ENCODE measurements at regions not wholly inside any gene's neighbourhood (a gene's known extent, or its start where the extent isn't known, plus 50 kb on each side); places are given as distances from the start of the nearest gene placed in this dataset.
"Not testable (repeated sequence)": the region's sequence is repeated elsewhere in the genome, so short reads cannot be mapped to it uniquely, and the experiment has no call there.

- H3K27me3 ChIP-seq = peaks cover 8% of the 10 kb centered on the region
- H3K36me3 ChIP-seq = no peaks in the 10 kb centered on the region
- no peak for TF ChIP-seq CTCF (IDR thresholded peaks at IDR 0.05; ENCODE audit: low read depth, low read length)
- no peaks in the 10 kb centered on the region for H3K9me3 ChIP-seq
- DNase-seq = no peak
- no peaks in the 10 kb centered on the region for H3K4me1 ChIP-seq
- H3K4me3 ChIP-seq (ENCODE audit: low read depth, low read length) = no peak overlapping the region
Measured at GRCh38 chr22:22789922-22790845, 97.4 kb upstream of the IGLL5 start.

GRCh38 chr22:22791438-22792181 lies 96.0 kb upstream of the IGLL5 start:
- no peak for DNase-seq
- no peaks in the 10 kb centered on the region for H3K36me3 ChIP-seq
- 0 out of 2 replicates have a peak, but pooled peaks cover 2% of the 10 kb centered on the region for H3K27me3 ChIP-seq
- no peaks in the 10 kb centered on the region for H3K9me3 ChIP-seq
- no peaks in the 10 kb centered on the region for H3K4me1 ChIP-seq
- H3K4me3 ChIP-seq (ENCODE audit: low read depth, low read length) = no peak overlapping the region
- TF ChIP-seq CTCF (IDR thresholded peaks at IDR 0.05; ENCODE audit: low read depth, low read length) = no peak

GRCh38 chr22:22792205-22792786 lies 95.3 kb upstream of the IGLL5 start:
- not testable (repeated sequence) for DNase-seq; H3K27me3 ChIP-seq; H3K4me3 ChIP-seq (ENCODE audit: low read depth, low read length); H3K36me3 ChIP-seq; H3K4me1 ChIP-seq; H3K9me3 ChIP-seq

GRCh38 chr22:22795639-22796038 lies 92.0 kb upstream of the IGLL5 start:
- not testable (repeated sequence) for H3K4me3 ChIP-seq (ENCODE audit: low read depth, low read length); H3K36me3 ChIP-seq; H3K4me1 ChIP-seq; H3K9me3 ChIP-seq; DNase-seq
- H3K27me3 ChIP-seq = peaks cover 10% of the 10 kb centered on the region; the same call in 1 of the 2 replicates

- DNase-seq = no peak
- no peaks in the 10 kb centered on the region for H3K9me3 ChIP-seq
- H3K4me1 ChIP-seq = no peaks in the 10 kb centered on the region
- H3K36me3 ChIP-seq = no peaks in the 10 kb centered on the region
- TF ChIP-seq CTCF (IDR thresholded peaks at IDR 0.05; ENCODE audit: low read depth, low read length) = no peak
- H3K4me3 ChIP-seq (ENCODE audit: low read depth, low read length) = no peak overlapping the region
- H3K27me3 ChIP-seq = peaks cover 10% of the 10 kb centered on the region; the same call in 1 of the 2 replicates
Measured at GRCh38 chr22:22796724-22797123, 90.9 kb upstream of the IGLL5 start.

GRCh38 chr22:22798232-22798616 lies 89.4 kb upstream of the IGLL5 start:
- TF ChIP-seq CTCF (IDR thresholded peaks at IDR 0.05; ENCODE audit: low read depth, low read length) = no peak
- no peaks in the 10 kb centered on the region for H3K36me3 ChIP-seq
- DNase-seq = no peak
- no peak overlapping the region for H3K4me3 ChIP-seq (ENCODE audit: low read depth, low read length)
- H3K4me1 ChIP-seq = no peaks in the 10 kb centered on the region
- no peaks in the 10 kb centered on the region for H3K9me3 ChIP-seq
- peaks cover 10% of the 10 kb centered on the region; the same call in 1 of the 2 replicates for H3K27me3 ChIP-seq
